GM19467 (cell line): ENCODE measurements at regions not wholly inside any gene's neighbourhood (a gene's known extent, or its start where the extent isn't known, plus 50 kb on each side); places are given as distances from the start of the nearest gene placed in this dataset.
"Not testable (repeated sequence)": the region's sequence is repeated elsewhere in the genome, so short reads cannot be mapped to it uniquely, and the experiment has no call there.

Experiments
- ATAC-seq: cut with Tn5 transposase; IDR thresholded peaks from one replicate; pipeline ENCODE4 v1.9.1; 2021; ENCODE audit warnings: mild to moderate bottlenecking, moderate library complexity; ENCODE audit not compliant: unreplicated experiment

DNA sequence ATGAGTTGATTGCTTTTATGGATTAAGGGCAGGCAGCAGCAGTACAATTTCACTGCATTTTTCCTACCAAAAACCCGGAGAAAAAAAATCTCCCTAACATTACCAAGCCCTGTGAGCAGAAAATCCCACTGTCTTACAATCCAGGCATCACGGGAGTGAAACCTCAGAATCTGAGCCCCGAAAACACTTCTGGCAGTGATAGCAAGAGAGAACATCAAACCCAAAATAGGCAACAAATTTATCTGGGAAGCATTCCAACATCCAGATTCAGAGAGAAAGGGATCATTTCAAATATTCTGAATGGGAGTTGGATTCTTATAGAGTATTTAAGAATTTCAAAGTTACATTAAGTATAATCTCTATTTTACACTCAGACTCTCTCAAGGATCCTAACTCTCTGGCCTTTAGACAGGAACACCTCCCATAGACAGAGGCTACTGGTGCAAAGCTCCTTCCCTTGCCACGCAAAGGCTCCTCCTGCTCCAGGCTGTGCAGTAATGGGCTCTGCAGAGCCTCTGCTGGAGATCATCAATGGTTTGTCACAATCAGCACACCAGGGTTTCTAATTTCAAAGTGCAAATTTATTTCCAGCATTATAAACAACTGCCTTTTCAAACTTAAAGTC, 256.9 kb downstream of the PARM1 start:
- ATAC-seq: no peak

DNA sequence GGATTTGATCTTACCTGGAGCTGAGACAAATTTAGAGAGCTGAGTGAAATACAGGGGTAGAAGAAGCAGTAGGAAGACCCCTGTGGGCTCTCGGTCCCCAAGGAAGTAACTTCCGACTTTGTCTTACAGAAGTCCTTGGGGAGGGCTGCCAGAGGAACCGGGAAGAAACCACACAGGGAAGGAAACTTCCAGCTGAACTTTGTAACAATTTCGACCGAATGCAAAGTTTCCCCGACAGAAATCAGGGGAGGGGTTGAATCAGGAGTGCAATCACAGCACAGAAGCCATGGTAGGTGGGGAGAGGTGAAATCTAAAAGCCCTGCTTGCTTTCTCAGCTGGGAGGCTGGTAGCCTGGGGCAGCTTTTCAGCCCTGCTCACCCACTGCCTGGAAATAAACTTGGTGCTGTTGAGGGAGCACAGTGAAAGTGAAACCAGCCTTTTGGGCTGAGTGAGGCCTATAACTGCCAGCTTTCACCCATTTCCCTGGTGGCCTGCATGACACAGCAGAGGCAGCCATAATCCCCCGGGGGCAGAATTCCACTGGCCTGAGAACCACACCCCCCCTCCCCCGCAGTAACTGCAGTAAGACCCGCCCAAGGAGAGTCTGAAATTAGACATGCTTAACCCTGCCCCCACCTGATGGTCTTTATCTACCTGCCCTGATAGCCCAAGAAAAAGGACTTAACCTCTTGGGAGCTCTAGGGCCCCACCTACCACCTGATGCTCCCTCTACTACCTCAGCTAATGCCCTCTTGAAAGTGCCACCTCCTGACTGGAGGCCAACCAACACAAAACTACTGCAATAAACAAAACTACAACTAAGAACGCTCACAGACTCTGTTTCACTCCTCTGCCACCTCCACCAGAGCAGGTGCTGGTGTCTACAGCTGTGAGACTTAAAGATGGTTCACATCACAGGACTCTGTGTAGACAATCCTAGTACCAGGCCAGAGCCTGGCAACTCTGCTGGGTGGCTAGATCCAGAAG, 248.2 kb downstream of the PARM1 start:
- peak; percentile 94 for ATAC-seq

DNA sequence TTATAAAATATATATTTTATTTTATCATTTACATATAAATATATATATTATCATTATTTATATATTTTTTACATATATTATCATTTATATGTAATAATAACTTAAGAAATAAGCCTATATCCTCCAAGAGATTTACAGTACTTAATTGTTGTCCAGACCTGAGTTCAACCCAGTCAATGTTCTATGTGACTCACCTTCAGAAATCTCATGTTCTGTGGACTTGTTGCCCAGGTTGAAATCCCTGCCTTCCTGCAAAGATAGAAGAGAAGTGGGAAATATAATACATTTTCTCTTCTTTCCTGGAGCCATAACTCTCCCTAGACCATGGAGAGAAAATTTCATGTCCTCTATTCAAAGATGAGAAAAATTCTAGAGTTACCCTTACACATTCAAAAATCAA, 247.3 kb downstream of the PARM1 start:
- no peak for ATAC-seq

DNA sequence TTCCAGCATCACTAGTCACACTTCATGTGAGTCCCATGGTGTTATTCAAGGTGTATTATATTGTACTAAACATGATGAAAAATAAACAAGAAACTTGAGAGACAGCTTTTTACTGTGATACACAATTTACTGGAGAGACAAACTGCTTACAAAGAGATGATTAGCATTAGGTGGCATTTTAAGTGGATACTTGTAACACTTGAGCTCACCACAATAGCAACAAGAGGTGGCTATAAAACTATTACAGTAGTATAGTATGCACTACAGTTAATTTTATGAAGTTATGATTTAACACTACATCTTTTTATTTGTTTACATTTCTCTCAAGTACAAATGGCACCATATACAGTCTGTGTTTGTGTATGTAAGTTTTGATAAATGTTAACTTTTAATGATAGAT, 246.6 kb downstream of the PARM1 start:
- ATAC-seq: no peak

DNA sequence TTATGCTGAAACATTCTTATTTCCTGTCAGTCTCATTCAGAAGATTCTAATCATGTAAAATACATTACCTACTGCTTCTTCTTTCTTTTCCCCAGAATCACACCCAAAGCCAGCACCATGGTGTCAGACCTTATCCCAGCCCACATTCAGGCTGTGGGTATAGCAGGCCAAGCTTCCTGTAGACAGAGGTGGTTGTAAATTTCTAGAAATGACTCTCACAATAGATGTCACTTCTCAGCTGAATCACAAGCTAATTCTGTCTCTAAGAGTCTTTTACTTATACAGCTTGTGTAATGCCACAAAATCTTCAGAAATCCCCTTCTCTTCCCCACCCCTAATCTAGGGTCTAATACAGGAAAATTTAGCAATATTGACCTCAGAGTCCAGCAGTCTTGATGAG, 239.6 kb downstream of the PARM1 start:
- ATAC-seq: peak; percentile 58

DNA sequence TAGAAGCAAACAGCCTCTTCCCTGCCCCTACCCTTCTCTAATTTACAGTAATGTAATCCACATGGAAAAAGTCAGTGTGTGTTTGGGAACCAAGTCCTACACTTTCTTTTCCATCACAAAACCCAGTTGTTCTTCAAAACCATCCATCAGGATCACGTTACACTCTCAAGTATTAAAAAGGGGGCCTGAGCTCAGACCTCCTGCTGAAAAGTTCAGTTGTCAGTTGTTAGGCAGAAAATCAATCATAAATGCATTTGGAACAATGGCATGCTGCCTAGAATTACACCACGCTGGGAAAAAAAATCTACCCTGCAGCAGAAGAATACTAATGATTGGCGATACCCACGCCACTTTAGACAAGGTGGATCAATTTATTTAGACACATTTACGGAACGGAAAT, 236.5 kb downstream of the PARM1 start:
- no peak for ATAC-seq

DNA sequence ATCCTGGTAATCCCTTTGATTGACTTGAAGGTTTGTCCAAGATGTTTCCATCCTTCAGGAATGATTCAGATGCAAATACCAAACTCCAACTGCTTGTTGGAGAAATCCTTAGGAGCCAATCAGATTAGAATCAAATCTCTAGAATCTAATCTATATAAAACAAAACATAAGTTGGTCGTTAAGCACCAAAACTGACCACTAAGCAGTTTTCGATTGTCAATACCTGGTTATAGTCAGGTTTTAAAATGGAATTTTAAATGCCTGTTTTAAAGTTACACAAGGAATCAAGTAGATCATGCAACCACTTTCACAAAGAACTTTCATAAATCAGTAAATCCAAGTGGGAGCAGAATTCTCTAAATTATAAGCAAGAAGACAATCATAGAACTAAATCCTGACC, 236.1 kb downstream of the PARM1 start:
- ATAC-seq: no peak

DNA sequence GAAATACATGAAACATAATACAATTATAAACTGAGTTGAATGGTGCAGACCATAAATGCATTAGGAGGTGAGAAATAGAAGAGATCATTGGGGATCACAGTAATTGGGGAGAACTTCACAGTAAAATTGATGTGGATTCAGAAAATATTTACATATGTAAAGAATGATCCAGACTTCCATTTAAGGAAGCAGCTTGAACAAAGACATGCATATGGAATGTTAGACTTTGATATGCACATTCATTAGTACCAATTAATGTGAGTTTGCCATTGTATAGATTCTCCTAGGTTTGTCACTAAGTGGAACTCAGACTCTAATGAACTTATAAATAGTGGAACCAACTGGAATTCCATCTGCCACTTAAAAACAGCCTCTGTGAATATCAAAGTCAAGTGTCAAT, 235.6 kb downstream of the PARM1 start:
- no peak for ATAC-seq

DNA sequence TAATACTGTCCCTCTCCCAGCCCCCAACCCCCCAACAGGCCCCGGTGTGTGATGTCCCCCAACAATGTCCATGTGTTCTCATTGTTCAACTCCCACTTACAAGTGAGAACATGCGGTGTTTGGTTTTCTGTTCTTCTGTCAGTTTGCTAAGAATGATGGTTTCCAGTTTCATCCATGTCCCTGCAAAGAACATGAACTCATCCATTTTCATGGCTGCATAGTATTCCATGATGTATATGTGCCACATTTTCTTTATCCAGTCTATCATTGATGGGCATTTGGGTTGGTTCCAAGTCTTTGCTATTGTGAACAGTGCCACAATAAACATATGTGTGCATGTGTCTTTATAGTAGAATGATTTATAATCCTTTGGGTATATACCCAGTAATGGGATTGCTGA, 232.2 kb downstream of the PARM1 start:
- not testable (repeated sequence) for ATAC-seq

DNA sequence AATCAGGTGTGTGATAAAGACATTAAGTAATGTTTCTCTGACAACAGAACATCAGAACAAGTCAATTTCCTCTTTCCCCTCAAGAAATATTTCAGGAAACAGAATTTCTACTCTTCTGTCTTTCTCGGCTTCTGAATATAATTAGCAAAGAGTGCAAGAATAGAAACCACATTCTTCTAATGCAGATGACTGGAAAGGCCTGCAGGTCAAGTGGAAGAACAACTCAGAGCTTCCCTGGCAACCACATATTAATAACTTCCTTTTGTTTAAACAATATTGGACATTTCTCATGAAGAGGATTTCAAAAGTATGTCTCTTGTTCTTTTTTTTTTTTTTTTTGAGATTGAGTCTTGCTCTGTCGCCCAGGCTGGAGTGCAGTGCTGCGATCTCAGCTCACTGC, 225.5 kb downstream of the PARM1 start:
- ATAC-seq: no peak

DNA sequence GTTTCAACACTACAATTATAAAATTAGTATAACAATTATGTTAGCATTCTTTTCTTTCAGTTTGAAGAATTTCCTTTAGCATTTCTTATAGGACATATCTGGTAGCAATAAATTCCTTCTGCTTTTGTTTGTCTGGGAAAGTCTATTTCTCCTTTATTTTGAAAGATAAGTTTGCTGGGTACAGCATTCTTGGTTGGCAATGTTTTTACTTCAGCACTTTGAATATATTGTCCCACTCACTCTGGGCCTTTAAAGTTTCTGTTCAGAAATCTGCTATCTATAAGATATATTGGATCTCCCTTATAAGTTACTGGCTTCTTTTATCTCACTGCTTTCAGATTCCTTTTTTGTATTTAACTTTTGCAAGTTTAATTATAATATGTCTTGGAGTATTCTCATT, 222.1 kb downstream of the PARM1 start:
- ATAC-seq: no peak

DNA sequence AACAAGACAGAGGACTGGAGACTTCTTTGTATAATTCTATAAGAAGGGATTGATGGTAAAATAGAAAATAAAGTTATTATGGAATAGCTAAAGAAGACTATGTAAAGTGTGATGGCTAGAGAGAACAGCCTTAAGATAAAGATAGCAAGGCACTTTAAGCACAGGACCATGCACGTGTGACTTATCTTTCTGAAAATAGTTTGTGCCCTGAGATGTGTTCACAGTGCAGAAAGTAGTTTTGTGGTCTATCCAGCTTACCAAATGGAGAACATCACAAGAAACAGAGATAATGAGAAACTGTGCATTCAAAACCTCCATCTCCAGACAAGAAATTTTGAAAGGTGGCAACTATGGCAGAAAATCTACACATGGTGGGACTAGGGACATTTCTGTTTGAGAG, 213.3 kb downstream of the PARM1 start:
- no peak for ATAC-seq

DNA sequence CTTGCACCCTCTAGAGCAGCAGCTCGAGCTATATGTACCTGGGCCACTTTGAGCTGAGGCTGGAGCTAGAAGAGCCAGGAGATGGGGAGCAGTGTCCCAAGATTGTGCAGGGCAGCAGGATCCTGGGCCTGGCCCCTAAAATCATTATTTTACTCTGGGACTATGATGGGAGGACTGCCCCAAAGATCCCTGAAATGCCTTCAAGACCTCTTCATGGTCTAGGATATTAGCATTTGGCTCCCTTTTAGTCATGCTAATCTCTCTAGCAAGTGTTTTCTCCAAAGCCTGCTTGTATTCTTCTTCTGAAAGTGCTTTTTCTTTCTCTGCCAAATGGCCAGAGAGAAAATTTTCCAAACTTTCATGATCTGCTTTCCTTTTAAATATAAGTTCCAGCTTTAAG, 211.6 kb downstream of the PARM1 start:
- no peak for ATAC-seq

DNA sequence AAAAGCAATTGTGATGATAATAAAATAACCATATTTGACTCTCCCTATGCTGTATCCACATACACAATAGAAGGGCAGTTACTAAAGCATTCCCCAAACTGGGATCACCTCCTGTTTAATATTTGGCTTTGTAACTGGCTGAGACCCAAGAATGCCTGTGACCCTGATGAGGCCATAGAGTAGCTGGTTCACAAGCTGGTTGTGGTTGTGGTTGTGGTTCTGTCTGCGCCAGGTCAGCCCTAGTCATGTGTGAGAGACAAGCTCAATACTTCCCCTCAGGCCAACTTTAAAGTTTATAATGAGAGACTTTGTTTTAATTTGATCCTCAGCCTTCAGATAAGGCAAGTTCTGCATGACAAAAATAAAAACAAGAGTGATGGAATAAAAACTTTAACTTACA, 209.9 kb downstream of the PARM1 start:
- ATAC-seq: no peak

DNA sequence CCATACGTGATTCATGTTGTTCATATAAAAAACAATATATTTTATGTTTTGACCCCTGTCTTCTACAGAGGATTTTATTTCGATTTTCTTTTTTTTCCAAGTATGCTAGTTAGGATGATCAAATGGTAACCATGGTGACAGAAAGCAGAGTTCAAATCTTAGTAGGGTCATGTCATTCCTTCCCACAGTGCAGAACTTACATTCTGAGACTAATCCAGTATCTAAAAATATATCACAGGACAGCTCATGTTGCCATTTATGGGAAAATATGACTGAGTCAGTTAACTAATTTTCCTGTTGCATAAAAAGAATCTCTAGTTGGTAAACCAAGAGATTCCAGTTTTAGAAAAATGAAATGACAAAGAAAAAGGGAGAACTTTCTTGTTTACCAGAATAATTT, 209.5 kb downstream of the PARM1 start:
- no peak for ATAC-seq

DNA sequence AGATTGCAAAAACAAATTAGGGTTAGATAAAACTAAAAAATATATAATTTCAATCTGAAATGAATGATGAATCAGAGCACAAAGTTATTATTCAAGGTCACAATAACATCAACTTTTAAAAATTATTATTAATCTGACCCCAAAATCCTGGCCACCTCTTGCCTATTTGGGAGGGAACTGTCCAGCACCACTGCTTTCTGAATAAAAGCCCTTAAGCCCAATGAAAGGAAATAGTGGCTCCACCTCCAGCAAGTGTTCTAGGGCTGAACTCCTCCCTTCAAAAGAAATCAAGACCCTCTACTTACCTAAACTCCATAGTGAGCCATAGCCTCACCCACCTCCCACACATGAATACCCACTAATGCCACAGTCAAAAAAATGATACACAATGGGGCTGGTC, 208.2 kb downstream of the PARM1 start:
- ATAC-seq: no peak

DNA sequence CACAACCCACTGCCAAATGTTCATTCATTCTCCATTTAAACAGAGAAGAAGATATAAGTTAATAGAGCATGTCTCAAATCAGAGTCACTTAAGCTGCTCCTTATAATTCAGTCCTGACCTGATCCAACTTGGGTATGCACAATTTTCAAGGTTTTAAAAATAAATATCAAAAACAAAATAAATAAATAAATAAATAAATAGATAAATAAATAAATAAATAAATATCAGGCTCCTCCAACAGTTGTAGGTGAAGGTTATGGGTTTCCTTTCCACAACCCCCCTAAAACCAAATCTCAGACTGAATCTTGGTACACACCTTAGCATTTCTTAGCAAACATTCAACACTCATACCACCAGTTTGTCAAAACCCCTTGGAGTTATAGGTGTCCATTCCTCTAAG, 204.4 kb downstream of the PARM1 start:
- no peak for ATAC-seq

DNA sequence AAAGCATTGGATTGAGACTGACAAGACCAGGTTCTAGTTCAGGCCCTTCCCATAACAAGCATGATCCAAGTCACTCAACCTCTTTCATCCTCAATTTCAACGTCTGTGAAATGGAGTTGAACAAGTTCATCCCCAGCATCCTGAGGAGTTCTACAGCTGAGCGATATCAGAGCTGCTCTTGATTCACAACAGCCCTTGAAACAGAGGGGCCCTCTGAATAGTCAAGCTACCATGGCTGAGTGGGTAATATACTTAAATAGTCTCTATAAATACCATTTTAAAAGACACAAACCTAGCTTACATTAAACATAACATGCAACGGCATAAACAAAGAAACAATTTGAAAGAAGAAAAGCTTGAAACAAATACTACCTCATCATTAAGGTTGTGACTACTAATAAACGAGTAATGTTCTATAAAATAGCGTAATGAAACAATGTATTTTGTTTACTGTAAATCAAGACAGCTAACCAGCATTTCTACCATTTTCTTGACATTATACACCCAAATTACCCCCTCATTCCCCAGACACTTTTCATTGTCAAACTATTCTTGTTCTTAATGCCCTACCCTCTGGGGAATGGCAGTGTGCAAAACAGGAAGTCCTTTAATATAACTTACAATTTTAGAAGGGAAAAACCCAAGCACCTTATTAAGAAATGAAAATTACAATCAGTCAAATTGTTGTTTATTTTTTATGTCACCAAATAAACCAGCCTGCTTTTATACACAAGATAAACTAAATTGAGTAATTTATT, 202.3 kb downstream of the PARM1 start:
- no peak for ATAC-seq

DNA sequence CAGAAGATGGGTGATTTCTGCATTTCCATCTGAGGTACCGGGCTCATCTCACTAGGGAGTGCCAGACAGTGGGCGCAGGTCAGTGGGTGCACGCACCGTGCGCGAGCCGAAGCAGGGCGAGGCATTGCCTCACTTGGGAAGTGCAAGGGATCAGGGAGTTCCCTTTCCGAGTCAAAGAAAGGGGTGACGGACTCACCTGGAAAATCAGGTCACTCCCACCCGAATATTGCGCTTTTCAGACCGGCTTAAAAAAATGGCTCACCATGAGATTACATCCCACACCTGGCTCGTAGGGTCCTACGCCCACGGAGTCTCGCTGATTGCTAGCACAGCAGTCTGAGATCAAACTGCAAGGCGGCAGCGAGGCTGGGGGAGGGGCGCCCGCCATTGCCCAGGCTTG, 194.0 kb downstream of the PARM1 start:
- not testable (repeated sequence) for ATAC-seq

DNA sequence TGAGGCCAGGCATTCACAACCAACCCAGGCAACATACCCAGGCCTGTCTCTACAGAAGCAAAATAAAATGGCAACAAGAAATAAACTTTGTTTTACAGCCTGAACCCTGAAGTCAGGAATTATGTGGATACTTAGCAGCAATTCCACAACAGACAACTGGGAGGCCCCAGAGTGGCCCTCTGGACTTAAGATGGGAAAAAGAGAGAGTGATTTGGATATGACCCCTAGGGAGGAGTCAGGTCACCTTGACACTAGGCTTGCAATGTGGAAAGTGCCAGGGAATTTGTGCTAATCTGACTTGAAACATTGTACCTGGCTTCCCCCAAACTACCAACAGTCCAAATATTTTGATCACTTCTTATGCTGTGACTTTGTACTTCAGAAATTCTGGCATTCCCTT, 193.1 kb downstream of the PARM1 start:
- no peak for ATAC-seq

DNA sequence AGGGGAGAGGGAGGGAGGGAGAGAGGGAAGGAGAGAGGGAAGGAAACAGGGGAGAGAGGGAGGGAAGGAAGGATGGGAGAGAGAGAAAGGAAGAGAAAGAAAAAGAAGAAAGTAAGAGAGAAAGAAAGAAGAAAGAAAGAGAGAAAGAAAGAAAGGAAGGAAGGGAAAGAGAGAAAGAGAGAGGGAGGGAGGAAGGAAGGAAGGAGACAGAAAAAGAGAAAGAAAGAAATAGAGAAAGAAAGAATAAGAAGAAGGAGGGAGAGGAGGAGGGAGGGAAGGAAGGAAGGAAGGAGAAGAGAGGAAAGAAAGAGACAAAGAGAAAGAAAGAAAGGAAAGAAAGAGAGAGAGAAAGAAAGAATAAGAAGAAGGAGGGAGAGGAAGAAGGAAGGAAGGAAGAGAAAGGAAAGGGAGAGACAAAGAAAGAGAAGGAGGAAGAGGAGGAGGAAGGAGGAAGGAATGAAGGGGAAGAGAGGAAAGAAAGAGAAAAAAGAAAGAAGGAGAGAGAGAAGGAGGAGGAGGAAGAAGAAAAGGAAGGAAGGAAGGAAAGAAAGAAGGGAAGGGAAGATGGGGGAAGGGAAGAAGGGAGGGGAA, 189.6 kb downstream of the PARM1 start:
- ATAC-seq: no peak
